NCI-H345 treated with DMSO at 0.1 percent for 48 hours (cell line): ENCODE measurements at regions not wholly inside any gene's neighbourhood (a gene's known extent, or its start where the extent isn't known, plus 50 kb on each side); places are given as distances from the start of the nearest gene placed in this dataset.
"Not testable (repeated sequence)": the region's sequence is repeated elsewhere in the genome, so short reads cannot be mapped to it uniquely, and the experiment has no call there.

ENCODE experiments used
- DNase-seq: peaks from one replicate; lab custom pipeline; 2025; ENCODE audit not compliant: unreplicated experiment; lab: John Stamatoyannopoulos, UW

DNA sequence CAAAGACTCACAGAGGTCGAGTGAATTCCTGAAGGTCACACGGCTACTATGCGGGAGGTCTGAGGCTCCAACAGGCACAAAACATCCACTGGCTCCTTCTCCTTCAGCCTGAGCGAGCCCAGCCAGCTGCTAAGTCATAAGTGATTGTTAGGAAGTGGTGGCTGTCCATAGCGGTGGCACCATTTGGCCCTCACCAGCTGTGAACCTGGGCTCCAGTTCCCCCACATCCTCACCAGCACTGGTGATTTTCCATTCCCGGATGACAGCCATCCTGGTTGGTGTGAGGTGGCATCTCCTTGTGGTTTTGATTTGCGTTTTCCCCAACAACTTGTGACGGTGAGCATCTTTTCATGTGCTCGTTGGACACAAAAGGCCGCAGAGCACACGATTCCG is 302.8 kb downstream of the FOXL1 start:
- DNase-seq: no peak

DNA sequence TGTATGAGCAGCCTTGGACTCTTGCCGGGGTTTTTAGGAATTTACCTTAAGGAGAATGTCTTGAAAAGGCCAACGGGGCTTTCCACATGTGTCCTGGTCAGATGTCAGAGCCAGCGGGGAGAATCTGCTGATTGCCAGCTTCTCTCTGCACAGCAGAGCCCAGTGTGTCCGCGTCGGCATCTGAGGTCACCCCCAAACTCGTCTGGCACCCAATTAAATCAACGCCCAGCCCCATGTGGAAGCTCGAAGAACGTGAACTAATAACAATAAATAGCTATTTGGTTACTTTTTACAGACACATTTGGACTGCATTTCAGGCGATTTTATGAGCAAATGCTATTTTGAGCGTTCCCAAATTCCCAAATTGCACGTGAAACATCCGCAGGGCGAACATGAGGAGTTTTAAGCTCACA is 303.5 kb downstream of the FOXL1 start:
- DNase-seq: no peak

DNA sequence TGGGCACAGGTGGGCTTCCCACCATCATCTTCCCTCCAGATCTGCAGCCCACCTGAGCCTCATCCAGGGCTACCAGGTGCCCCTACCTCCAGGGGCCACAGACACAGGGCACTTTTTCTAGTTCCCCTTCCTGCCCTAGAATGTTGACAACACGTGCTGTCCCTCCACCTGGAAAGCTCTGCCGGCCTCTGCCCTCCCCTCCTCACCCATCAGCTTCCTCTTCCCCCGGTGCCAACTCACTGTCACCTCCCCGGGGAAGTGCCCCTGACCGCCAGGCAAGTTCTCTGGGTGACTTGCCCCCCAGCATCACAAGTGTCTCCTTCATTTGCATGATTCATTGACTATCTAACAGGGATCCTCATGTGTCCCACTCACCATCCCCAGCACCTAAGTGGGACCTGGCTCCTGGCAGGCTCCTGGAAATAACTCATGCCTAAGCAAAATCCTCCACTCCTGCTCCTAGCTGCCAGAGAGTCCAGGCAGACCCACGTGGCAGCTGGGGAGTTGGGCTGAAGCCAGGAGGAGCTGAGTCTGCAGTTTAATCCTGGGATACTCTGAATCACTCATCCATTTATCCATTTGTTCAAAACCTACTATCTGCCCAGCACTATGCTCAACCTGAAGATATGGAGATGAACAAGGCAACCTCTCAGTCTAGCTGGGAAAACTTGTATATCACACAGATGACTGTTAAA is 304.4 kb downstream of the FOXL1 start:
- DNase-seq: no peak

DNA sequence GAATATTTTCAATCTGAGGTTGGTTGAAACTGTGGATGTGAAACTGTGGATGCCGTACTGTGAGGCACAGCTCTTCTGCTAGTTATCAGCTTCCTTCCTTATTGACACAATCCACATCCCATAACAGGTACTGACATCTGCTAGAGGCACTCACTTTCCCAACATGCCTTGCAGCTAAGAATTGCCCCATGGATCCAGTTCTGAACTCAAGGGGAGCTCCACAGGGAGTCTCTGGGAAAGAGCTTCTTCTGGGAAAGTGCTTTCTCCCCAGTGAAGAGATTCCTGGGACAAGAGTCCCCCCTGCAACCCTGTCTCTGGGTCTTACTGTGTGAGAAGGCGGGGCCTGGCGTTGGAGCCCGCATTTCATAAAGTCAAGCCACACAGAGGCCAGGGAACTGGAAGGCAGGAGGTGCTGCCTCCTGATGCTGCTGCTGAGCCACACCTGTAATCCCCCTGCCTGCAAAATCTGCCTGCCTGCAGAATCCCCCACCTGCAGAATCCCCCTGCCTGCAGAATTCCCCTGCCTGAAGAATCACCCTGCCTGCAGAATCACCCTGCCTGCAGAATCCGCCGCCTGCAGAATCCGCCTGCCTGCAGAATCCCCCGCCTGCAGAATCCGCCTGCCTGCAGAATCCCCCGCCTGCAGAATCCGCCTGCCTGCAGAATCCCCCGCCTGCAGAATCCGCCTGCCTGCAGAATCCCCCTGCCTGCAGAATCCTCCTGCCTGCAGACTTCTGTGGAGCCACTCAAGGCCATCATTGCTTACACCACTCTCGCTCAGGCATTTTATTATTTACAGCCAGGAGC is 305.4 kb downstream of the FOXL1 start:
- no peak for DNase-seq

DNA sequence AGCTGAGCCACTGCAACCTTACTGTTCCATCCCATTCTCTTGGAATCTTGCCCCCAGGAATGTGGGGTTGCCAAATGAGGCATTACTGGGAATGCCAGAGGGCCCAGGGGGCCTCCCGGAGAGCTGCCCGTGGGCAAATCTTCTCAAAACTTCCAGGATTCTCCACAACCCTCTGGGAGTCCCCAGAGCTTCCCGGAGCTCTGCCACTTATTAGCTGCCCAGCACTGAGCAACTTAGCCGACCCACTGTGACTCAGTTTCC is 306.0 kb downstream of the FOXL1 start:
- no peak for DNase-seq

DNA sequence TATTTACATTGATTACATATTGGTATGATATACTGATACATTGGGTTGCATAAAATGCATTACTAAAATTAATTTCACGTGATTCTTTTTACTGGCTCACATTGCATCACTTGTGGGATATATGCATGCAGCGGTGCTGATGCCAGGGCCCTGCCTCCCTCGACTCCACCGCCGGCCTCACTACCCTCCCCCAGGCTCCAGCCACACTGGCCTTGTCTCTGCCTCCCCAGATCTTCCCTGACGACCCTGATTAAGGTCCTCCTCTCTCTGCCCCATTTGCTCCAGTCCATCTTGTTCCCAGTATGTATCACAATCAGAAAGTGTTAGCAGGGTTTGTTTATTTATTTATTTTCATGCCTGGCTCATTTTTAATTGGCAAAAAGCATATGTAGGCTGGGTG is 306.8 kb downstream of the FOXL1 start:
- DNase-seq: no peak

DNA sequence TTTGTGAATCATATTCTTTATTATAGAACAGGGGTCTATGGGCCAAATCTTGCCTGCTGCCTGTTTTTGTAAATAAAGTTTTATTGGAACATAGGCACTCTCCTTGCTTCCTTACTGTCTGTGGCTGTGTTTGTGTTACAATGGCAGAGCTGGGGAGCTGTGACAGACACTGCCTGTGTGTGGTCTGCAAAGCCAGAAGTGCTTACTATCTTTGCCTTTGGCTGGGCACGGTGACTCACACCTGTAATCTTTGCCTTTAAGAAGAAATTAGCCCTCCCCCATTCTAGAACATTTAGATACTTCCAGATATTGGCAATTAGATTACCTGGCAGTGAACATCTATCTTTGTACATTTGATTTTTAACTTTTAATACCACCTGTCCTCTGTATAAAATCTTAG is 308.3 kb downstream of the FOXL1 start:
- no peak for DNase-seq

DNA sequence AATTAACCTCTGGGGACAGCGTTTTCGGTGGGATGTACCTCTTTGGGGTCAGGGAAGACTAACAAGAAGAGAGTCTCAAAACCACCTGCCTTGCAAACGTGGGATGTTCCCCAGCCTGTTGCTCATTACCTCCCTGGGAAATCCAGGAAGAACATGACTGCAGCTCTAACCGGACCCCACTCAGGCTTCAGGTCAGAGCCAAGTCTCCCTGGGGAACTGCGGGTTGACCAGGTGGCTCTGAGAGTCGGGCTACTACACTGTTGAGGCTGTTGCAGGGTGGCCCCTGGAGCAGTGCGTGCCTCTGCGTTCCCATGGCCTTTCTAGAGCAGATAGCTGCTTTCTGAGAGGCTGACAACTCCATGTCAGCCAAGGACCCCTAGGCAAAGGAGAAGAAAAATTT is 309.1 kb downstream of the FOXL1 start:
- no peak for DNase-seq

DNA sequence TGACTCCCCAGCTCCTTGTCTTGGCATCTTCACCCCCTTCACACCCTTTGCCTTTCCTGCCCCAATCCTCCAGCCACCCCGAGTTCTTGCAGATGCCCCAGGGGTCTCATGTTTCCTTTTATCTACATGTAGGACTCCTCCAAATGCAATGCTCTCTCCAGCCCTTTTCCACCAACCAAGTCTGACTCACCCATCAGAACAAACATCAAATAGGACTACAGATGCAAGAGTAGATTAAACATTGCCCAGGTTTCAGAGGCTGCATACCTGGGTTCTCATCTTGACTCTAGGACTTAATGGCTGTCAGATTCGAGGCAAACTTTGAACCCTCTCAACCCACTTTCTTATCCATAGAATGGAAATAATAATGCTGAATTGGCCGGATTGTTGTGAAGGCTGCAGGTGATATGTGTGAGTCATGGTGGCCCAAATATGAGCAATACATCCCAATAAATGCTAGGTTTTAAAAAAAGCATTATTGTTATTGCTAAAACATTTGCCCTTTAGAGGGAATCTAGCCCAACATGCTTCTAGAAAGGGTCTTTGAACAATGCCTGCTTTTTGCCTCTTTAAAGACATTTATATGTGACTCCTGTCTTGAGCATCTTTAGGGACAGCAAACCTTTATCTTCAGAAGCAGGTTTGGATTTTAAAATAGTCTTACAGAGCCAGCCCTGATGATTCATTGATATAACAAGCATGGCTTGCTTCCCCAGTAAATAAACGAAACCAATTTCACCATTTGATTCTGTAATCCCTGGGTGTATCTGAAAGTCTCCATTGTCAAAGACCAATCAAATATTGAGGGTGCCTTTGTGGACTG is 310.1 kb downstream of the FOXL1 start:
- DNase-seq: no peak

DNA sequence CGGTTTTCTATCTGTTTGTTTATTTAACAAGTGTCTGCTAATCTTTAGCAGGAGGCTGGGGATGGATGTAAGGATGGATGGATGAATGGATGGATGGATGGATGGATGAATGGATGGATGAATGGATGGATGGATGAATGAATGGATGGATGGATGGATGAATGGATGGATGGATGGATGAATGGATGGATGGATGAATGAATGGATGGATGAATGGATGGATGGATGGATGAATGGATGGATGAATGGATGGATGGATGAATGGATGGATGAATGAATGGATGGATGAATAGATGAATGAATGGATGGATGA is 310.7 kb downstream of the FOXL1 start:
- not testable (repeated sequence) for DNase-seq

DNA sequence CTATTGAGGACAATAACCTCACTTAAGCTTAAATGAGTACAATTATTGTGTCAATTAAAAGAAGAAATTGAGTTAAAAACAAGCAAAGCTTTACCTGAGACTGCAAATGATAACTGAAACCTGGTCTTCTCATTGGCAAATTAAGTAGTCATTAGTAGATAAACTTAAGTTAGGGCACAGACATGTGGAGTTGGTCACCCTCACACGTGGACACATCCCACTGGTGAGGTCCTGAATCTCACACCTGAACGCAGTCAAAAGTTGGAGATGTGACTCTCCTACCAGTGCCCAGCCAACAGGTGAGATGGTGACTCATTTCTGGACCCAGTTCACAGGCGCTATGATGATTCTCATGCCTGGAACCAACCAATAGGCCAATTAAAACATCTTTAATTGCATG is 311.6 kb downstream of the FOXL1 start:
- no peak for DNase-seq

DNA sequence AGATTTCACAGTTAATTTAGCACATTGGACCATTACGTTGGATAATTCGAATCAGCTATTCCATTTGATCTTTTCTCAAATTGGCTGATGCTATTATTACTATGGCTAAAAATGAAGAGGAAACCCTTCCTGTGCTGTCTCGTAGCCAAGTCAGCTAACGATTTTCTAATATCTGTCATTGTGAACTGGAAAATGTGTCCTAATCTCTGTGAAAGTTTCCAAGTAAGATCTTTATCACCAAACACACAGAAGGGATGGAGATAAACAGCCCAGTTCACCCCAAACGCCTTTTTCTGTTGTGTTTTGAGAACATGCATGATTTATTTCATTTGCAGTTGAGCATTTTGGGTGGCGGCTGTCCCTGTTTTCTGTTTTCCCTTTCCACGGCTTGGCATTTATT is 312.8 kb downstream of the FOXL1 start:
- no peak for DNase-seq

DNA sequence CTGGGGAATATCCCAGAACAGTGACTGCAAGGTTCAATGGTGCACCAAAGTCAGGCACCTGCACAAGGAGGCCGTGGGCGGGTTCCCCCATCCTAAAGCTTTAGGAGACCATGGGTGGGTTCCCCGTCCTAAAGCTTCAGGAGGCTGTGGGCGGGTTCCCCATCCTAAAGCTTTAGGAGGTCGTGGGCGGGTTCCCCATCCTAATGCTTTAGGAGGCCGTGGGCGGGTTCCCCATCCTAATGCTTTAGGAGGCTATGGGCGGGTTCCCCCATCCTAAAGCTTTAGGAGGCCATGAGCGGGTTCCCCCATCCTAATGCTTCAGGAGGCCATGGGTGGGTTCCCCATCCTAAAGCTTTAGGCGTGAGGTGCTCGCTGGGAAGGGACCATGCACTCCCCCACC is 313.3 kb downstream of the FOXL1 start:
- no peak for DNase-seq

DNA sequence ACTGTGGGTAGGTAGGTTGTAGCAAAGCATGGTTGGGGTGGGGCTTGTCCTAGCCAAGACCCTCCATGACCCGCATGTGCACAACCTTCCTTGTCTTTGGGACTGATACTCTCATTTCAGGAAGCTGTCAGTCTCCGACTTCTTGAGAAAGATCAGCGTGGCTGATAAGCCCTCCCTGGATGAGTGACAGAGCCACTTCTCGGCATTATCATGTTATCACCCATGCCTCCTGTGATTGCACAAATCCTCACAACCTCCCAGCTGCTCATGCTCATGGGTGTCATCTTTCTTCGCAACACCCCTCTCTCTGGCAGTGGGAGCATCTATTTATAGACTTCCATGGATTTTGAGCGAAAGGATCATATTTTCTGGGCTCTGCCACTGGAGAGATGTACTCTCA is 314.2 kb downstream of the FOXL1 start:
- no peak for DNase-seq

DNA sequence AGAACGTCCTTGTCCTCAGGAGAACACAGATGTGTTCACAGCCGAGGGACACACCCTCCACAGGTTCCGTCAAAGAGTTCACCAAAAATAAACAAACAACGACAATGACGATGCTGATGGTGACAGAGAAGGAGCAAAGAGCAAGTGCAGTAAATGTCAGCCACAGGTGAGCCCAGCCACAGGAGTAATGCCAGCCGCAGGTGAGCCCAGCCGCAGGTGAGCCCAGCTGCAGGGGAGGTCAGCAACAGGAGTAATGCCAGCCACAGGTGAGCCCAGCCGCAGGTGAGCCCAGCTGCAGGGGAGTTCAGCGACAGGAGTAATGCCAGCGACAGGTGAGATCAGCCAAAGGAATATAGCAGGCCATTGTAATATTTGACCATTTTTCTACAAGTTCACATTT is 315.2 kb downstream of the FOXL1 start:
- DNase-seq: no peak

DNA sequence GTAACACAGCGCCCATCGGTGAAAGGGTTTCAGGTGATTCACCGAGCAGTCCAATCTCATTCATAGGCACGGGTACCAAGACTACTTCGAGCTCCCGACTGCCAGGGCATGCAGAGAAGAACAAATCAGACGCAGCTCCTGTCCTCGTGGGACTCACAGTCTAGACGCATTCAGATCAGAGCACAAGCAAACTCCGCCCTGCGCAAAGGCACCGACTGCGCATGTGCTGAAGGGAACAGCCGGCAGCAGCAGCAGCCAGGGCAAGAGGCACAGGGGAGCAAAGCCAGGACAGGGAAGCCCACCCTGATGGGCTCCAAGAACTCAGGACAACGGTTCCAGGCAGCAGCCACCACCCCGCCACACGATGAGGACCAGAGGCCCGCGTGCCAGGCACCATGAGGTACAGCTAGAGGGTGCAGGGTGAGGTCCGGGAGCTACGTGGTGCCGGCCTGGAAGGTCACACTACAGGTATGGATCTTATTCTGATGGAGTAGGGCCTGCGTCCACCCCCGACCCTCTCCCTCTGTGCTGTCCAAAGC is 315.7 kb downstream of the FOXL1 start:
- DNase-seq: no peak

DNA sequence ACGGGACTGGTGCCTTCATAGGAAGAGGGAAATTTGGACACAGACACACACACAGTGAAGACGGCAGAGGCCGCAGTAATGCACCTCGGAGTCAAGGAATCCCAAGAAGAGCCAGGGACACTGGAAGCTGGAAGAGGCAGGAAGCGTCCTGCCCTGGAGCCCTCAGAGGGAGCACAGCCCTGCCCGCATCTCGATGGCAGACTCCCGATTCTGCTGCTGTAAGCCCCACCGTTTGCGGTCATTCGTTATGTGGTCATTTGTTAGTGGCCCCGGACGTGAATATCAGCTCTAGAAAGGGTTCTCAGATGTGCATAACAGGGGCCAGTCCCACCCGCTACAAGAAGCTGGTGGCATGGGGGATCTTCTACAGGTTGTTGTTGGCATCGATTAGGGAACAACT is 316.6 kb downstream of the FOXL1 start:
- no peak for DNase-seq

DNA sequence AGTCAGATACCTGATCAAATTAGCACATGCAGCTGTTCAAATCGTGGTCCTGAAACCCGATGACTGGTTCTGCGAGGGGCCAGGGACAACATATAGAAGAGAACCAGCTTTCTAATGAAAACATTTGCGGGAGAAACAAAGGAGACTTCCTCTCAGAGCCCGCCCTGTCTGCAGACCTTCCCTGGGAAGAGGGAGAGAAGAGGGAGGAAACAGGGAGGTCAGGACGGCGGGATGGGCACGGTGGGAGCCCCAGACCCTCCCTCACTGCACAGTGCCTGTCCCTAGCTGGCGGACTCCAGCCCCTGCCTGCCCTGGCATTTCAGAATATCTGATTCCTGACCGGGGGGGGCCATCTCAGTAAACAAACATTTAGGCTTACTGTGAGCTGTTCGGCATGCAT is 317.3 kb downstream of the FOXL1 start:
- DNase-seq: no peak

DNA sequence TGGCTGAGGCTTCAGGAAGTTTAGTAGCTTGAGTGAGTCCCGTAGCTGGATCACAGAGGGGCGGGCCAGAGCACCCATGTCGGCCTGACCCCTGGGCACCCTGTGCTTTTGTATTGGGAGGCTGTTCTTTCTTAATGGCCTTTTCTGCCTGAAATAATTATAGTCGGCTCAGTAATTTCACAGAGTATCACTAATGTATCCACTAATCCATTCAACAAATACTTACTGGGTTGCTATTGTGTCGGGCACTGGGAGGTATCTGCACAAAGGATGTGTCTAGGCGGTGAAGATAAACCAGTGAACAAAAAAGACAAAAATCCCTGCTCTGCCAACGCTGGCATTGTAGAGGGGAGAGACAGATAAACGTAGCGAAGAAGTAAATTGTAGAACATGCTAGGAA is 318.6 kb downstream of the FOXL1 start:
- no peak for DNase-seq

DNA sequence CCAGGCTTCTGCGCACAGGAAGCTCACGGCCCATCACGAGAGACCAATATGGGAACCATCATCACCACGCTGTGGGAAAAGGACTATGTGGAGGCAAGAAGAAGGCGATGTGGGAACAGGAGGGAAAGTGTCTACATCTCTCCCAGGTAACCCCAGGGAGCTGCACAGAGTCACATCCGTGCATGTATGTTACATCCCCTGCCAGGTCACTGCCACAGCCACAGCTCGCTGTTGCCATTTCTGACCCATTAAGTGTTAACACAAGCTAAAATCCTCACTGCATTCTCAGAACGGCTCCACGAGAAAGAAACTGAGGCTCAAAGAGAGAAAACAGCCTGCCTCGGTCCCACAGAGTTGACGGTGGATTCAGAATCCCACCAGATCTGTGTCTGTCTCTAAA is 319.1 kb downstream of the FOXL1 start:
- no peak for DNase-seq

DNA sequence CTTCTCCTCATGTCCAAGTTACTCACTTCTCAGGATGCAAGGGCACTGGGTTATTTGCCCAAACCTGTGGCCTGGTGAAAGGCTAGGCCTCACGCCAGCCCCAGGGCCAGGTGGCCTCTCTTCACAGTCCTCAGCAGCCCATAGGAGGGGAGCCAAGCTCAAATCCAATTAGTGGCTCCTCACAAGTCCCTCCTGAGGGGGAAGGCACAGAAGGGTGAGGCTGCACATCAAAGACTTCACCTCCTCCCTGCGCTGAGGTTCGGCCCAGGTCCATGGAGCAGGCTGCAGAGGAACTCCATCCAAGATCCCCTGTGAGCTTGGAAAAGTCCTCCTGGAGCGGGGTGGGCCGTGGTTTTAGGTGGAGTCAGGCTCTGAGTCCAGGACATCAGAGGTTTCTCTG is 320.0 kb downstream of the FOXL1 start:
- no peak for DNase-seq

DNA sequence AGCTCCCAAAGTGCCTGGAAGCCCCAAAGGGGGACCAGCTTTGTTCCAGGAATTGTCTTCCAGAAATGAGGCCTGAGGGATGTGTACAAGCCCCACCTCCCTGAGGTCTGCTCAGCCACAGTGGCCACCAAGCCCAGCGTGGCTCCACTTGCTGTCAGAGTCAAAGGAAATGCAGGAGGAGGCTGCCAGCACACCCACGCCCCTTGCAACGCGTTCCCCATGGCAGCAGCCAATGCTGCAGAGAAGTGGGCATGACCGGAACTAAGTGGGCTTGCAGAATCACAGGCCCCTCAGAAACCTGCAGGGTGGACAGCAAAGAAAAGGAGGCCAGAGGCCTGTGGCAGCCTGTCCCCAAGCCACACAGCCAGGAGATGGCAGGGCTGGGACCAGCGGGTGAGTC is 320.8 kb downstream of the FOXL1 start:
- no peak for DNase-seq
